ENCODE measurements at regions not wholly inside any gene's neighbourhood (a gene's known extent, or its start where the extent isn't known, plus 50 kb on each side); places are given as distances from the start of the nearest gene placed in this dataset.

GRCh38 chr5:9789777-9790176 lies 159.6 kb upstream of the TAS2R1 start:
- Histone ChIP-seq H3K9me3 (ENCODE audit: control insufficient read depth in 2 of 3, insufficient read depth in 1 of 3, low read length in 3 of 3) (no peaks in the 10 kb centered on the region), H3K9ac (ENCODE audit: low read length in 3 of 3) (no peak overlapping the region), H3K4me1 (ENCODE audit: control insufficient read depth in 2 of 3, insufficient read depth in 2 of 3, low read depth in 1 of 3, low read length in 3 of 3) (no peaks in the 10 kb centered on the region), H3K27me3 (ENCODE audit: control insufficient read depth, insufficient read depth, low read length) (no peaks in the 10 kb centered on the region), H3K27ac (ENCODE audit: low read depth in 2 of 2, low read length in 2 of 2) (no peak overlapping the region), H3K36me3 (ENCODE audit: control insufficient read depth in 2 of 3, insufficient read depth in 3 of 3, low read length in 3 of 3) (no peaks in the 10 kb centered on the region), H3K4me3 (ENCODE audit: low read length in 3 of 3) (no peak overlapping the region)
- intact Hi-C loops (cut with DNase I) = no loop called here
- no peak for FAIRE-seq
- no peak for TF ChIP-seq CTCF (IDR thresholded peaks at IDR 0.05; ENCODE audit: borderline replicate concordance, extremely low read depth, insufficient read depth)
- DNase-seq = no peak

- Histone ChIP-seq H3K4me1 (ENCODE audit: control insufficient read depth in 2 of 3, insufficient read depth in 2 of 3, low read depth in 1 of 3, low read length in 3 of 3) (no peaks in the 10 kb centered on the region), H3K27ac (ENCODE audit: low read depth in 2 of 2, low read length in 2 of 2) (no peak overlapping the region), H3K4me3 (ENCODE audit: low read length in 3 of 3) (no peak overlapping the region), H3K36me3 (ENCODE audit: control insufficient read depth in 2 of 3, insufficient read depth in 3 of 3, low read length in 3 of 3) (no peaks in the 10 kb centered on the region), H3K9me3 (ENCODE audit: control insufficient read depth in 2 of 3, insufficient read depth in 1 of 3, low read length in 3 of 3) (no peaks in the 10 kb centered on the region), H3K27me3 (ENCODE audit: control insufficient read depth, insufficient read depth, low read length) (no peaks in the 10 kb centered on the region), H3K9ac (ENCODE audit: low read length in 3 of 3) (no peak overlapping the region)
- TF ChIP-seq CTCF (IDR thresholded peaks at IDR 0.05; ENCODE audit: borderline replicate concordance, extremely low read depth, insufficient read depth) = no peak
- DNase-seq (no peak), FAIRE-seq (no peak)
- intact Hi-C loops (cut with DNase I) = no loop called here
Measured at GRCh38 chr5:9787861-9788600, 157.9 kb upstream of the TAS2R1 start.

- H3K9me3 ChIP-seq (ENCODE audit: control insufficient read depth in 2 of 3, insufficient read depth in 1 of 3, low read length in 3 of 3) = no peaks in the 10 kb centered on the region
- H3K9ac ChIP-seq (ENCODE audit: low read length in 3 of 3) = no peak overlapping the region
- DNase-seq = no peak
- no peaks in the 10 kb centered on the region for H3K36me3 ChIP-seq (ENCODE audit: control insufficient read depth in 2 of 3, insufficient read depth in 3 of 3, low read length in 3 of 3)
- intact Hi-C loops (cut with DNase I) = no loop called here
- no peak for FAIRE-seq
- no peak for TF ChIP-seq CTCF (IDR thresholded peaks at IDR 0.05; ENCODE audit: borderline replicate concordance, extremely low read depth, insufficient read depth)
- no peaks in the 10 kb centered on the region for H3K27me3 ChIP-seq (ENCODE audit: control insufficient read depth, insufficient read depth, low read length)
- no peak overlapping the region for H3K27ac ChIP-seq (ENCODE audit: low read depth in 2 of 2, low read length in 2 of 2)
- H3K4me1 ChIP-seq (ENCODE audit: control insufficient read depth in 2 of 3, insufficient read depth in 2 of 3, low read depth in 1 of 3, low read length in 3 of 3) = no peaks in the 10 kb centered on the region
- no peak overlapping the region for H3K4me3 ChIP-seq (ENCODE audit: low read length in 3 of 3)
Measured at GRCh38 chr5:9786380-9787360, 156.5 kb upstream of the TAS2R1 start.
